HG03378 (cell line): ENCODE measurements at regions not wholly inside any gene's neighbourhood (a gene's known extent, or its start where the extent isn't known, plus 50 kb on each side); places are given as distances from the start of the nearest gene placed in this dataset.
"Not testable (repeated sequence)": the region's sequence is repeated elsewhere in the genome, so short reads cannot be mapped to it uniquely, and the experiment has no call there.

Source experiments
- ATAC-seq: cut with Tn5 transposase; IDR thresholded peaks from one replicate; pipeline ENCODE4 v1.9.1; 2021; ENCODE audit warnings: mild to moderate bottlenecking, moderate library complexity; ENCODE audit not compliant: unreplicated experiment

- not testable (repeated sequence) for ATAC-seq
Measured at GRCh38 chr6:134791243-134791843, 158.6 kb downstream of the ALDH8A1 start.

- ATAC-seq, result no peak
Measured at GRCh38 chr6:134787261-134787877, 162.5 kb downstream of the ALDH8A1 start.

- no peak for ATAC-seq
Measured at GRCh38 chr6:134784336-134784735, 165.6 kb downstream of the ALDH8A1 start.

- ATAC-seq, result no peak
Measured at GRCh38 chr6:134778431-134778830, 171.5 kb downstream of the ALDH8A1 start.

GRCh38 chr6:134774201-134774638 lies 175.7 kb downstream of the ALDH8A1 start:
- ATAC-seq, result no peak

- ATAC-seq, result no peak
Measured at GRCh38 chr6:134772671-134773360, 177.1 kb downstream of the ALDH8A1 start.

- ATAC-seq, result no peak
Measured at GRCh38 chr6:134768931-134769330, 181.0 kb downstream of the ALDH8A1 start.

GRCh38 chr6:134766497-134766896 lies 183.4 kb downstream of the ALDH8A1 start:
- no peak for ATAC-seq

GRCh38 chr6:134764741-134765140 lies 185.2 kb downstream of the ALDH8A1 start:
- no peak for ATAC-seq

- ATAC-seq, result not testable (repeated sequence)
Measured at GRCh38 chr6:134763575-134763974, 186.3 kb downstream of the ALDH8A1 start.

GRCh38 chr6:134758621-134759020 lies 191.3 kb downstream of the ALDH8A1 start:
- ATAC-seq, result no peak

GRCh38 chr6:134757911-134758361 lies 192.0 kb downstream of the ALDH8A1 start:
- no peak for ATAC-seq

- no peak for ATAC-seq
Measured at GRCh38 chr6:134756374-134757025, 193.4 kb downstream of the ALDH8A1 start.

- no peak for ATAC-seq
Measured at GRCh38 chr6:134754013-134754690, 195.7 kb downstream of the ALDH8A1 start.

GRCh38 chr6:134753001-134753400 lies 196.9 kb downstream of the ALDH8A1 start:
- ATAC-seq, result no peak

GRCh38 chr6:134752445-134752844 lies 197.5 kb downstream of the ALDH8A1 start:
- no peak for ATAC-seq

- ATAC-seq, result no peak
Measured at GRCh38 chr6:134750669-134751068, 199.2 kb downstream of the ALDH8A1 start.

- ATAC-seq, result no peak
Measured at GRCh38 chr6:134748484-134748883, 201.4 kb downstream of the ALDH8A1 start.

- not testable (repeated sequence) for ATAC-seq
Measured at GRCh38 chr6:134747197-134747596, 202.7 kb downstream of the ALDH8A1 start.

- ATAC-seq, result no peak
Measured at GRCh38 chr6:134746140-134746539, 203.8 kb downstream of the ALDH8A1 start.

GRCh38 chr6:134745192-134745591 lies 204.7 kb downstream of the ALDH8A1 start:
- not testable (repeated sequence) for ATAC-seq
